BLaER1 treated with 17β-estradiol and CSF1 and Interleukin-3, amounts not matched to agents 10 nM and 100 nM (cell line): ENCODE measurements at regions not wholly inside any gene's neighbourhood (a gene's known extent, or its start where the extent isn't known, plus 50 kb on each side); places are given as distances from the start of the nearest gene placed in this dataset.
A peak's percentile ranks its signal among the peaks of the same experiment; 100 is the strongest.
"Not testable (repeated sequence)": the region's sequence is repeated elsewhere in the genome, so short reads cannot be mapped to it uniquely, and the experiment has no call there.

Source experiments
- H3K27ac ChIP-seq, 11 experiments: shearing (Covaris generic); formaldehyde crosslinking; 2 replicates each; pipeline ENCODE4 v1.8.1; 2022
- H3K27me3 ChIP-seq, 11 experiments: shearing (Covaris generic); formaldehyde crosslinking; 2 replicates each; pipeline ENCODE4 v1.8.1; 2022
- H3K36me3 ChIP-seq, 11 experiments: shearing (Covaris generic); formaldehyde crosslinking; 2 replicates each; pipeline ENCODE4 v1.8.1; 2022
- H3K4me1 ChIP-seq, 10 experiments: shearing (Covaris generic); formaldehyde crosslinking; 2 replicates each; pipeline ENCODE4 v1.8.1; 2022
- H3K4me2 ChIP-seq, 11 experiments: shearing (Covaris generic); formaldehyde crosslinking; 2 replicates each; pipeline ENCODE4 v1.8.1; 2022
- H3K4me3 ChIP-seq, 10 experiments: shearing (Covaris generic); formaldehyde crosslinking; 2 replicates each; pipeline ENCODE4 v1.8.1; 2022
- H3K9ac ChIP-seq, 11 experiments: shearing (Covaris generic); formaldehyde crosslinking; 2 replicates each; pipeline ENCODE4 v1.8.1; 2022
- H3K9me3 ChIP-seq, 11 experiments: shearing (Covaris generic); formaldehyde crosslinking; replicated peaks in 1 of 11; 2 replicates each; pipeline ENCODE4 v1.8.1; 2022
- H4K20me1 ChIP-seq, 11 experiments: shearing (Covaris generic); formaldehyde crosslinking; 2 replicates each; pipeline ENCODE4 v1.8.1; 2022
- Cebpa-rat ChIP-seq, 11 experiments: shearing (Covaris generic); IDR thresholded peaks; 2 replicates each; pipeline ENCODE4 v1.8.1; 2022

- TF ChIP-seq Cebpa-rat (IDR thresholded peaks at IDR 0.05): no peak
- Histone ChIP-seq H4K20me1 (no peaks in the 10 kb centered on the region), H3K4me2 (no peak overlapping the region), H3K36me3 (no peaks in the 10 kb centered on the region), H3K27ac (no peak overlapping the region), H3K4me3 (no peak overlapping the region), H3K4me1 (no peaks in the 10 kb centered on the region), H3K27me3 (no peaks in the 10 kb centered on the region), H3K9ac (no peak overlapping the region), H3K9me3 (peaks cover 10 to 33% (median 22%) of the 10 kb centered on the region in 11 experiments)
These were observed 1008.0 kb downstream of the RAPGEF2 start for GRCh38 chr4:160110891-160111290.

GRCh38 chr4:160117686-160118085, 1014.8 kb downstream of the RAPGEF2 start:
- Histone ChIP-seq H3K9ac (no peak overlapping the region), H3K4me2 (no peak overlapping the region), H3K27me3 (no peaks in the 10 kb centered on the region), H3K36me3 (no peaks in the 10 kb centered on the region), H3K9me3 (peaks cover 0 to 22% (median 13%) of the 10 kb centered on the region in 11 experiments; a peak in 10 of 22 replicates), H3K4me3 (no peak overlapping the region), H3K27ac (no peak overlapping the region), H3K4me1 (no peaks in the 10 kb centered on the region), H4K20me1 (no peaks in the 10 kb centered on the region)
- TF ChIP-seq Cebpa-rat (IDR thresholded peaks at IDR 0.05): no peak

GRCh38 chr4:160125576-160126287, 1022.9 kb downstream of the RAPGEF2 start:
- not testable (repeated sequence) for H3K36me3 ChIP-seq, H3K27ac ChIP-seq, H3K9ac ChIP-seq, H3K4me3 ChIP-seq, H3K9me3 ChIP-seq, H3K27me3 ChIP-seq, H4K20me1 ChIP-seq, H3K4me2 ChIP-seq, H3K4me1 ChIP-seq

GRCh38 chr4:160127211-160127610, 1024.3 kb downstream of the RAPGEF2 start:
- H3K27ac ChIP-seq: no peak overlapping the region
- H4K20me1 ChIP-seq: no peaks in the 10 kb centered on the region
- no peak overlapping the region for H3K9ac ChIP-seq
- no peak overlapping the region for H3K4me2 ChIP-seq
- H3K9me3 ChIP-seq: peaks cover 9 to 16% (median 12%) of the 10 kb centered on the region in 11 experiments
- H3K36me3 ChIP-seq: no peaks in the 10 kb centered on the region
- no peaks in the 10 kb centered on the region for H3K4me1 ChIP-seq
- H3K27me3 ChIP-seq: no peaks in the 10 kb centered on the region
- no peak overlapping the region for H3K4me3 ChIP-seq
- no peak for TF ChIP-seq Cebpa-rat (IDR thresholded peaks at IDR 0.05)

- Histone ChIP-seq H4K20me1 (no peaks in the 10 kb centered on the region), H3K9me3 (peaks cover 13 to 27% (median 22%) of the 10 kb centered on the region in 11 experiments), H3K4me1 (no peaks in the 10 kb centered on the region), H3K4me2 (no peak overlapping the region), H3K9ac (no peak overlapping the region), H3K27me3 (no peaks in the 10 kb centered on the region), H3K36me3 (no peaks in the 10 kb centered on the region), H3K4me3 (no peak overlapping the region), H3K27ac (no peak overlapping the region)
- TF ChIP-seq Cebpa-rat (IDR thresholded peaks at IDR 0.05): no peak
These were observed 1026.6 kb downstream of the RAPGEF2 start for GRCh38 chr4:160129439-160129838.

GRCh38 chr4:160136021-160136420, 1033.1 kb downstream of the RAPGEF2 start:
- Histone ChIP-seq H3K4me2 (no peak overlapping the region), H3K9me3 (peaks cover 13 to 24% (median 21%) of the 10 kb centered on the region in 11 experiments), H4K20me1 (no peaks in the 10 kb centered on the region), H3K9ac (no peak overlapping the region), H3K36me3 (no peaks in the 10 kb centered on the region), H3K27ac (no peak overlapping the region), H3K27me3 (no peaks in the 10 kb centered on the region), H3K4me1 (no peaks in the 10 kb centered on the region), H3K4me3 (no peak overlapping the region)
- TF ChIP-seq Cebpa-rat (IDR thresholded peaks at IDR 0.05): no peak

GRCh38 chr4:160141206-160141605, 1038.3 kb downstream of the RAPGEF2 start:
- Histone ChIP-seq H3K4me1 (peaks cover 5 to 21% (median 9%) of the 10 kb centered on the region in 10 experiments; a peak in 15 of 20 replicates), H3K4me3 (no peak overlapping the region), H3K9me3 (no peaks in the 10 kb centered on the region), H3K27ac (no peak overlapping the region), H3K36me3 (no peaks in the 10 kb centered on the region), H3K27me3 (no peaks in the 10 kb centered on the region), H3K9ac (no peak overlapping the region), H4K20me1 (no peaks in the 10 kb centered on the region), H3K4me2 (no peak overlapping the region)
- TF ChIP-seq Cebpa-rat (IDR thresholded peaks at IDR 0.05): no peak

- Histone ChIP-seq H3K27me3 (no peaks in the 10 kb centered on the region), H3K4me3 (no peak overlapping the region), H3K9me3 (no peaks in the 10 kb centered on the region), H4K20me1 (no peaks in the 10 kb centered on the region), H3K4me2 (peak overlapping the region in 10 of 11 experiments; percentile 0 to 41 (median 23); a peak in 12 of 22 replicates), H3K4me1 (peaks cover 5 to 21% (median 9%) of the 10 kb centered on the region in 10 experiments; a peak in 15 of 20 replicates), H3K27ac (peak overlapping the region in 8 of 11 experiments; percentile 4 to 45 (median 26); a peak in 3 of 22 replicates), H3K36me3 (no peaks in the 10 kb centered on the region), H3K9ac (no peak overlapping the region)
- no peak; a peak in 1 of 22 replicates for TF ChIP-seq Cebpa-rat (IDR thresholded peaks at IDR 0.05)
These were observed 1039.7 kb downstream of the RAPGEF2 start for GRCh38 chr4:160142579-160142978.

GRCh38 chr4:160143574-160143973, 1040.7 kb downstream of the RAPGEF2 start:
- Histone ChIP-seq H3K27ac (peak overlapping the region in 5 of 11 experiments; percentile 12 to 43 (median 13); a peak in 3 of 22 replicates), H3K36me3 (no peaks in the 10 kb centered on the region), H3K9me3 (no peaks in the 10 kb centered on the region), H3K4me1 (peaks cover 5 to 21% (median 9%) of the 10 kb centered on the region in 10 experiments; a peak in 15 of 20 replicates), H4K20me1 (no peaks in the 10 kb centered on the region), H3K4me3 (no peak overlapping the region), H3K27me3 (no peaks in the 10 kb centered on the region), H3K9ac (no peak overlapping the region), H3K4me2 (peak overlapping the region in 1 of 11 experiments; percentile 20; a peak in 5 of 22 replicates)
- TF ChIP-seq Cebpa-rat (IDR thresholded peaks at IDR 0.05): no peak

- H3K9ac ChIP-seq: no peak overlapping the region
- H3K4me1 ChIP-seq: no peaks in the 10 kb centered on the region
- TF ChIP-seq Cebpa-rat (IDR thresholded peaks at IDR 0.05): no peak
- no peak overlapping the region for H3K4me3 ChIP-seq
- H4K20me1 ChIP-seq: no peaks in the 10 kb centered on the region
- H3K27me3 ChIP-seq: no peaks in the 10 kb centered on the region
- no peak overlapping the region for H3K27ac ChIP-seq
- H3K9me3 ChIP-seq: peaks cover 0 to 9% (median 0%) of the 10 kb centered on the region in 11 experiments; a peak in 2 of 22 replicates
- no peak overlapping the region for H3K4me2 ChIP-seq
- H3K36me3 ChIP-seq: no peaks in the 10 kb centered on the region
These were observed 1056.6 kb downstream of the RAPGEF2 start for GRCh38 chr4:160159457-160159856.
